Activated CD8-positive, alpha-beta memory T cell treated with anti-CD3 and anti-CD28 coated beads for 48 hours (primary cell): ENCODE measurements at regions not wholly inside any gene's neighbourhood (a gene's known extent, or its start where the extent isn't known, plus 50 kb on each side); places are given as distances from the start of the nearest gene placed in this dataset.

ENCODE experiments used
- DNase-seq, 3 experiments: peaks; one replicate each; pipeline ENCODE4 v3.0.0-alpha.2; 2020; ENCODE audit warnings: low read depth in 2 of 3, low spot score in 2 of 3

- no peak for DNase-seq
Measured at GRCh38 chr5:56664025-56664424, 151.3 kb upstream of the MAP3K1 start.

GRCh38 chr5:56663523-56663922 is 151.8 kb upstream of the MAP3K1 start:
- no peak for DNase-seq

DNA sequence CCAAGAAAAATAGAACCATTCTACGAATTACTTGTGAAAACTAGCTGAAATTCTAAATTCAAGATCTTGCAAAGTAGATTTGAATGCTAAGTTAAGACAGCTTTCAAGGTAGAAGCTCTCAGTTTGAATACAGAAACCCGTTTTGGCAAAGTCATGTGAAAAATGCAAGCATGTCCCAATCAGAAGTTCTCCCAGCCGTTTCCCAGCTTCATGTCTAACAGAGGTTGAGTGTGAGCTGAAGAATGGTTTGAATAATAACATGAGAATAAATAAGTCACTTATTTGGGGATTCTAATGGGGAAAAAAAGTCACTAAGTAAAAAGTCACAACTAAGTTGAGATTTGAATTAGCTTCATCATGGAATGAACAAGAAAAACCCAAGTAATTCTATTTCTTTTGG is 152.5 kb upstream of the MAP3K1 start:
- no peak for DNase-seq

DNA sequence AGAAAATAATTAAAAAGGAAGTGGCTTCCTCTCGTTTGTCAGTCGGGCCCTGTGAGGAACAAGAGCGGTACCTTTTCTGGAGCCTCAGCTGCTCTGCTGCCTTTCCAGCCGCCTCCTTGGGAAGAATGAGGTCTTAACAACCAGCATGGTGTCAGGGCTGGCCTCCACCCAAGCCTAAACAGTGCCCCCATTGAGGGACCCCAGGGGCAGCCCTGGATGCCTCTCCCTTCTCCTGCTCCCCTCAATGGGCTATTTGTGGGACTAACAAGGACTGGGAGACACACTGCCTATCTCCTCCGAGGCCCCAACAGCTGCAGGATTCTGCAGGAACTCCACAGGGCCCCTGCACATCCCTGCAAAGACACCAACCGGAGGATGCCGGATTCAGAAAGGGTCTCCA is 155.4 kb upstream of the MAP3K1 start:
- no peak for DNase-seq

GRCh38 chr5:56658972-56659371 is 156.4 kb upstream of the MAP3K1 start:
- DNase-seq: no peak

GRCh38 chr5:56656846-56657726 is 158.3 kb upstream of the MAP3K1 start:
- DNase-seq: no peak

DNA sequence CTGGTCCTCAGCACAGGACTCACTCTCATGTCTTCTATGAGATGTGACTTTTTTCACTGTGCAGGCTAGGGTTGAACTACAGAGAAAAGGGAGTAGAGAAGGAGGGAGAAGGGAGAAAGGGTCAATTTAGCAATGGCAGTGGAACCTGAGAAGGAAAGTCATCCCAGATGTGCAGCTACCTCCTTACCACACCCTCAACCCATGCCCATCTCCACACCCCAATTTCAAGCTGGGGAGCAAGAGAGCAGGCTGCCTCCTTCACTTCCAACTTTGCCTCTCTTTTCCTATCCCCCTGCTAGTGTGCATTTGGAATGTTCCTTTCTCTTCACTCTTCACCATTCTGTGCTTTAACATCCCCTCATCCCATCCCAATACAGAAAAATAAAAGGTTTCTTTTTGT is 163.5 kb upstream of the MAP3K1 start:
- no peak for DNase-seq

DNA sequence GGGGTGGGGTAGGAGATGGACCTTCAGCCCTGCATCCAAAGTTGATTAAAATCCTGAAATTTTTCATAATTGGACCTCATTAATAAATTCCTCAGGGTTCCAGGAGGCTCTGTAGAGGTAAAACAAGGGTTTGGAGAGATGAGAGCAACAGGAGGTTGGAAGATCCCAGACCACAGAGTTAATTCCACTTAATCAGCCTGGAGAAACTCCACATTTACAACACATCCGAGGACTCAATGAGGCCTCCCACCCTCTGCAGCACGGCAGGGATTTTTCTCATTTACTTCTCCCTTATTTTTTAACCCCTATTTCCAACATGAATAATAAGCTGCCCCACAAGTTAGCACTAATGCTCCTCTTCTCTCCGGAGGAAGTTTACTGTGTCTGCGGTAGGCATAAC is 165.0 kb upstream of the MAP3K1 start:
- DNase-seq: no peak

DNA sequence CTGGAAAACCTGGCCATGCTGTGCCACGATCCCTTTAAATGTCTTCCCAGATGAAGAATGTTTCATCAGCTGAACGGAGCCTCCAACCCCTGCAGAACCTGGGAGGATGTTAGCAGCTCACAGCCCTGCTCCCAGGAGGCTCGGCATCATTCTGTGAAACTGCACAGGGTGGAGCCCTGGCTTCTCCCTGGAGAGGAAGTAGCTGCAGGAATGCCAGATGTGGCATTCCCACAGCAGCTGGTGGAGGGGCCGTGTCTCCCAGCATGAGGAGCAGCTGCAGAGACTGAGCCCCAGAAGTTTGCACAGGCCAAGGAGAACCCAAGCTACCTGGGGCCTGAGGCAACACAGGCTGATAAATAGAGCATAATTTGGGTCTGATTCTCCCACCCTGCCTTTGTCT is 165.8 kb upstream of the MAP3K1 start:
- DNase-seq: no peak

- DNase-seq: no peak
Measured at GRCh38 chr5:56648460-56649034, 166.8 kb upstream of the MAP3K1 start.

DNA sequence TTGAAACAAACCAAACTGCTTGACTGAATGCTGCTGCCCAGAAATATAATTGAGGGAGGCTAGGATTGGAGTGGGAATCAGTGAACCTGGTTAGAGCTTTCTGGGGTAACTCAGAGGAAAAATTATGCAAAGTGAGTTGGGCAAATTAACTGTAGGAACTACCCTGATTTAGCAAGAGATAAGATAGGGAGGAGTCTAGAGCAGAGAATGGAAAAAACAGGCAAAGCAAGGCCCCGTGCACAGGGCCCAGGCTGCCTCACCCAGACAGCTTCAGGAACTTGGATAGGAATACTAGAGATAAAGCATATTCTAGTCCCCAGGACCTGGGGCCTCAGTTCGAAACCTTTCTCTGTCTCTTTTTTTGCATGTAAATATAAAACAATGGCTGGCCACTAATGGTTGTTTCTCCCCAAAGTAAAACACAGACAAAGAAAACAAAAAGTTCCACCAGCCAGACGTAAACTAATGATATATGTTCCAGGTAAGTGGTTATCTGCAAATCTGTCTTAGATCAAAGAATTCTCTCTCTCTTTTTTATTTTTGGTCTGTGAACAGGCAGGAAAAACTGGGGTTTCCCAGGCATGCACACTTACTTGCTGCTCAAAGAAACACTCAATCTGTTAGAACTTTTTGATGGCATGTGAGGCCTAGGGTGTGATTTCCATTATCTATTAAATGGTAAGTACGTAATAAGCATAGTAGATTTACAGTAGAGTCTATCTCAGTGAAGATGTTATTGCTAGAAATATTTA is 168.1 kb upstream of the MAP3K1 start:
- DNase-seq: no peak

- no peak for DNase-seq
Measured at GRCh38 chr5:56641635-56642260, 173.6 kb upstream of the MAP3K1 start.

GRCh38 chr5:56640763-56641406 is 174.5 kb upstream of the MAP3K1 start:
- DNase-seq: no peak

DNA sequence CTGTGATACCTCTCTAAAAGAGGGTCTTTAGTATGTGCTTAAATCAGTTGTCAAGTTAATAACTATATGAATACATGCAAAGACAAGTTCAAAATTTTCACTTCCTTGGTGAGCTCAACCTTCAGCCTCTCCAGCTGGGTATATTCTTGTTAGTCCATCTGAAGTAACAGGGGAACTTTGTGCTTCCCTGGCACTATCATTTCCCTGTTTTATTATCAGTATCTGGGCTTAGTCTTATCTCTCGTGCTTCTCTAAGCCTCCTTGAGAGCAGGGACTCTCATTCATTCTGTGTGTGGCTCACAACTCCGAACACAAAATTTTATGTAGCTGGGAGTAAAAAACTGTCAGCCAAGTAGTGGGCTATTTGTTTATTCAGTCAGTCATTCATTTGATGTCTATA is 175.9 kb upstream of the MAP3K1 start:
- DNase-seq: no peak

- DNase-seq: no peak
Measured at GRCh38 chr5:56638768-56639238, 176.5 kb upstream of the MAP3K1 start.

DNA sequence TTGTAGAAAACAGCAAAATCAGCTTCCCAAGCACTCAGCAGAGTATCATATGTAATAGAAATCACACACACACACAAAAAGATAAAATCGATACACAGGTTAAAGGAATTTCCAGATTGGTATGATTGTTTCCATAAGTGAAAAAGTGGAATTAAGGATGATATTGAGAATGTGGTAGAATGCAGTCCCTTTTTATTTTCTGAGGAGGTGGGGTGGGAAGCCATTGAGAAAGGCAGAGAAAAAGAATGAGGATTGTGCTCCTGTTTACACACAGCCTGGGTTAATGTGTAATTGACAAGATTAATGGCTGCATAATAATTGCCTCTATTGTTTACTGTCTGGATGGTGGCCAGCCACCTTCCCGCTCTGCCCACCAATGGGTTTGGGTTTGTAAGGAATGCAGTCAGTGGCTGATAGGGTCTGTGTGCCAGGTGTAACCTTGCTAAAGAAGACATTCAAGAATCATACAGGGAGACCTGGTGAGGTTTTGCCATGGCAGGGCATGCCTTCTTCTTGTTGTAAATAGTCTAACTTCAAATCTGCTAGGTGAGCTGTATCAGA is 177.2 kb upstream of the MAP3K1 start:
- DNase-seq: no peak

DNA sequence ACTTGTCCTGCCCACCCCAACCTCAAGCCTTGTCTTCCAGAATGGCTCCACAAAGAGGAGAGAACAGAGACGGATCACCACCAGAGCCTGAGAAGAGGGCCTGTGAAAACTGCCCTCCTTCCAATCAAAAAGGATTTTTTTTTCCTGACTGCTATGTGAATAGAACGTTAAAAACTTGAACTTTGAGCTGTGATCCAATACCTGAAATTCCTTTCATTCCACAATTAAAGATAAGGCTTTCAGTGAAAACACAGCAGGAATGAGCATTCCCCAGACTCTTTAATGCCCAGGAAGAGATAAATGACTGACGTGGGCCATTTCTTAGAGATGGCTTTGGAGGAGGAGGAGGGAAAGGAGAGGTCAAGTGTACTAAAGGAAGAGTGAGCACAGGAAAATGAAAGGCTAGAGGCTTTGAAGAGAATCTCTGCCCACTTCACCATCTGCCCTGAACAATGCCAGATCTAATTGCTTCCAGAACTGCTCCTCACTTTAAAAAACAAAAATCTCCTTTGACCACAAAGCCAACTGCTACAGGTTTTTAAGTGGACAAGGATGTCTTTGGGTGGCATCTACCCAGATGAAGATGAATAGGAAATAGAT is 177.9 kb upstream of the MAP3K1 start:
- no peak for DNase-seq

GRCh38 chr5:56633950-56634349 is 181.4 kb upstream of the MAP3K1 start:
- no peak for DNase-seq

GRCh38 chr5:56632939-56633338 is 182.4 kb upstream of the MAP3K1 start:
- DNase-seq: no peak

- DNase-seq: no peak
Measured at GRCh38 chr5:56632199-56632598, 183.2 kb upstream of the MAP3K1 start.
